ENCODE measurements at regions not wholly inside any gene's neighbourhood (a gene's known extent, or its start where the extent isn't known, plus 50 kb on each side); places are given as distances from the start of the nearest gene placed in this dataset.

DNA sequence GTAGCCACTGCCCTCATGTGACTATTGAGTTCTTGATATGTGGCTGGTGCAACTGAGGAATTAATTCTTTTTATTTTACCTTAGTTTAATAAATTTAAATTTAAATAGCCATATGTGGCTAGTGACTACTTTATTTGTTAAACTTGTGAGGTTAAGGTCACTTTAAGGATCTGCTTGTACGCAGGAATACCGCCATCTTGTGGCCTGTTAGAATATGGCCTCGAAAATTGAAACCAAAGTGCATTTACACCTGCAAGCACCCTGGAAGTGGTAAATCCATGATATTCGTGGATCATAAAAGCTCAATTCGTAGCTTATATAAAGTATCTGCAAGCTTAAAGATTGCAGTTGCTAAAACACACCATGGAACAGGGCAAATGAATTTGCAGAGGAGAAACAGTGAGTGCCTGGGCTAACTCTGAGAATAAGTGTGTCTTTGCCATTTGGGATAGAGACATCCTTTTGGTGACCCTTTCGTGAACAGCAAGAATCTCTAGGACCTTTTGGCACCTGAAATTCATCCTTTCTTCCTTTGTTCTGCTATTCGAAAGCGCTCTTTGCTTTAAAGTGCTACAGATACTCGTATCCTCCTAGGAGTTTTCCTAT lies 59.9 kb upstream of the REG3A start:
- Histone ChIP-seq H3K4me3 (ENCODE audit: low read depth in 1 of 2, low read length in 2 of 2) (no peak overlapping the region), H3K9me3 (ENCODE audit: control insufficient read depth in 1 of 2, low read length in 2 of 2) (no peaks in the 10 kb centered on the region)

DNA sequence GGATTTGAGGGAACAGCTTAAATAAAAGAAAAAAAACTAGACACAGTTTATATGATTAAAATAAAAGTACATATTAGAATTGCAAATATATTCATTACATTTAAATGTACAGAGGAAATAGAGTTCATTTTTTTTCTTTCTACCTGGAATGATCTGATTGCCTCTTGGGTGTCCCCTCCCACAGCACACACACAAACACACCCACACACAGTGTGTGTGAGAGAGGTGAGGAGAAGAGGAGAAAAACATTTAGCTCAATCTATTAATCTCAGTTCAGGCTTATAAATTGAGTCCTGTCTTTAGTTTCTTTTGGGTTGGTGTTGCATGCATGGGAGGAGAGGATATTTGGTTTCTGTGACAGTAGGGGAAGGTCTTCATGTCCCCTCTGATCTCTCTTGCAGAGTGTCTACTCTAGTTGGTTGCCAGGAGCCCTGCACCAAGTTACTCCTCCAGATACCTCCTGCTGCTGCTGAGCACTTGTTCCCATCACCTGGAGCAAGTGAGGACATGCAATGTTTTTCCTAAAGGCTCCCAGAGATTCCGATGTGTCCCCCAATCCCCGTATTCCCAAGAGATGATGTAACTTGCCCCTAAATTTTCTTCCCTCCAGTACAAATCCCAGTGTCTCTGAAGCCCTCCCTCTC lies 50.8 kb upstream of the REG3A start:
- Histone ChIP-seq H3K4me1 (ENCODE audit: control insufficient read depth in 1 of 2, insufficient read depth in 2 of 2, low read length in 2 of 2) (peaks cover 0 to 3% of the 10 kb centered on the region in 2 donors), H3K9me3 (ENCODE audit: control insufficient read depth in 1 of 2, low read length in 2 of 2) (no peaks in the 10 kb centered on the region), H3K27ac (ENCODE audit: low read depth, low read length) (no peak overlapping the region), H3K4me3 (ENCODE audit: low read depth in 1 of 2, low read length in 2 of 2) (no peak overlapping the region), H3K9ac (ENCODE audit: low read depth in 1 of 2, low read length in 2 of 2) (no peak overlapping the region), H3K27me3 (ENCODE audit: control insufficient read depth in 1 of 2, insufficient read depth in 2 of 2, low read length in 2 of 2) (no peaks in the 10 kb centered on the region), H3K36me3 (ENCODE audit: control insufficient read depth in 1 of 2, insufficient read depth in 2 of 2, low read length in 2 of 2) (no peaks in the 10 kb centered on the region)

More for the DNA sequence above, 59.9 kb upstream of the REG3A start:
- Histone ChIP-seq H3K9ac (ENCODE audit: low read depth in 1 of 2, low read length in 2 of 2) (no peak overlapping the region), H3K27ac (ENCODE audit: low read depth, low read length) (no peak overlapping the region), H3K36me3 (ENCODE audit: control insufficient read depth in 1 of 2, insufficient read depth in 2 of 2, low read length in 2 of 2) (no peaks in the 10 kb centered on the region), H3K27me3 (ENCODE audit: control insufficient read depth in 1 of 2, insufficient read depth in 2 of 2, low read length in 2 of 2) (no peaks in the 10 kb centered on the region), H3K4me1 (ENCODE audit: control insufficient read depth in 1 of 2, insufficient read depth in 2 of 2, low read length in 2 of 2) (no peaks in the 10 kb centered on the region)
